RPMI8226 (cell line): ENCODE measurements at regions not wholly inside any gene's neighbourhood (a gene's known extent, or its start where the extent isn't known, plus 50 kb on each side); places are given as distances from the start of the nearest gene placed in this dataset.

Source experiments
- DNase-seq: peaks from one replicate; pipeline ENCODE4 v3.0.0-alpha.2; 2015

GRCh38 chr9:10674586-10674985, 61.8 kb upstream of the PTPRD start:
- no peak for DNase-seq

DNA sequence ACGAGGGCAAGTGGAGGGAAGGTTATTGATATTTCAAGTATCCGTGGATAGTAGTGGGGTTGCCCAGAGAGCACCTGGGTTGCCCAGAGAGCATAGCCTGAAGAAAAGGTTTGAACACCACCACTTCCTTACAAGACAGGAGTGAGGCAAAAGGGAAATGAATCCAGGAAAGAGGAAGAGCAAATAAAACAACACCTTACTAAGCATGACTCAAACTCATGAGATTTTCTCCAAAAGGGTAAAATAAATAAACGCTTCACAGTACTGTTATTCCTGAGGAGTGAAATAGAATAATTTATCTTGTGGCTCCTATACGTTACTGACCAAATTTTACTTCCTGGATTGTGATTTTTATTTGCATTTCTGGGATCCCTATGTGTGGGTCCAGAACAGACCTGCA, 65.2 kb upstream of the PTPRD start:
- DNase-seq = no peak

DNA sequence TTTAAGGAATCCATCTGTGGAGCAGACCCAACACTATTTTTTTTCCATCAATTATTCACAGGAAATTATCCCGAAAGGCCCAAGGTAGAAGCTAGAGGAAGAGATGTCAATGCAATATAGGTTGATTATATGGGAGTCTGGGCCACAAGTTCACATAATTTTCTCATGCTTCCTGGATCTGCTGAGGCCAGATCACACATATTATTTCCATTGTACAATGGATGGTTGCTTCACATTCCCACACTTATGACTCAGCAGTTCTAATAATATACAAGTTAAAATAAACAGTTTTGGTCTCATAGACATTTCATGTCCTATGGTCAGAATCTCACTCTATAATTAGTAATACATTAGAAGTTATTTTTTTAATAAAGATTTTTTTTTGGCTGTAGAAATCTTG, 66.0 kb upstream of the PTPRD start:
- DNase-seq = no peak

- DNase-seq = no peak
These were observed 74.1 kb upstream of the PTPRD start for GRCh38 chr9:10686943-10687342.

DNA sequence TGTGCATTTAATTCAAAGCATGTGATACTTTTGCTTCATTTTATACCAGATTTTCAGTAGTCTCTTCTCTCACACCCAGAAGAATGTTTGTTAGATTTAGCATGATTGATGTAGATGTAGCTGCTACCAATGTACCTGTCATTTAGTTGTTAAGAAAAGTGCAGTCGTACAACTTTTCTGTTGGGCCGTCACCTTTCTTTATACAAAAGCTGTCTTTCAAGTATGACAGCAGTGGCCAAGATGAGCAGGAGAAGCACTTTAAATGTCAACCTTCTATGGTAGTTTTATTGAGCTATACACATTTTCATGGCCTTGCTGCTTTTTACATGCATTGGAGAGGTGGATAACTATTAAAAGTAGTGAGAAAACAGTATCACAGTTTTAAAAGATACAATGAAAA, 77.7 kb upstream of the PTPRD start:
- DNase-seq = no peak

DNA sequence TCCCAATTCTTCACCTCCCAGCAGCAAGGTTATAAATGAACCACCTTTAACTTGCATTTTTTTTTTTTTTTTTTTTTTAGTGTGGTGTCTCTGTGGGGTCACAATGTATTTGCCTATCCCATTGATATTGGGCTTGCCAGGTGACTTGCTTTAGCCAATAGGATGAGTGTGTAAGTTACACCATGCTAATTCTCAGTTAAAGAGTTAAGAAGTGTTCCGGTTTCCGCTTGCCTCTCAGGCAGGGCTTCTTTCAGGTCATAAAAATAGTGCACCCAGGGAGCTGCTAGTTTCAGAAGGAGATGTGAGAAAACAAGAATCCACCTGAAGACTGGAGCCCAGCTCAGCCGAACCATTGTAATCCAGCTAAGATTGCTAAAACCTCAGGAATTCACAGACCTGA, 84.2 kb upstream of the PTPRD start:
- DNase-seq = no peak

GRCh38 chr9:10700291-10700690, 87.5 kb upstream of the PTPRD start:
- DNase-seq = no peak

- DNase-seq = no peak
These were observed 88.1 kb upstream of the PTPRD start for GRCh38 chr9:10700915-10701314.

- DNase-seq = no peak
These were observed 89.1 kb upstream of the PTPRD start for GRCh38 chr9:10701906-10702305.

DNA sequence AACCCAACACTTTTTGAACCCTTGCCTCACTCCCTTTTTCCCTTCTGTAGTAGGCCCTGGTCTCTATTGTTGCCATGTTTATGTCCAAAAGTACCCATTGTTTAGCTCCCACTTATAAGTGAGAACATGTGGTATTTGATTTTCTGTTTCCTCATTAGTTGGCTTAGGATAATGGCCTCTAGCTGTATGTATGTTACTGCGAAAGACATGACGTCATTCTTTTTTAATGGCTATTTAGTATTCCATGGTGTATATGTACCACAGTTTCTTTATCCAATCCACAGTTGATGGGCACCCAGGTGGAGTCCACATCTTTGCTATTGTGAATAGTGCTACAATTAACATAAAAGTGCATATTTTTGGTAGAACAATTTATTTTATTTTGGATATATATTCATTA, 90.3 kb upstream of the PTPRD start:
- DNase-seq = no peak

- DNase-seq = no peak
These were observed 91.9 kb upstream of the PTPRD start for GRCh38 chr9:10704720-10705119.

DNA sequence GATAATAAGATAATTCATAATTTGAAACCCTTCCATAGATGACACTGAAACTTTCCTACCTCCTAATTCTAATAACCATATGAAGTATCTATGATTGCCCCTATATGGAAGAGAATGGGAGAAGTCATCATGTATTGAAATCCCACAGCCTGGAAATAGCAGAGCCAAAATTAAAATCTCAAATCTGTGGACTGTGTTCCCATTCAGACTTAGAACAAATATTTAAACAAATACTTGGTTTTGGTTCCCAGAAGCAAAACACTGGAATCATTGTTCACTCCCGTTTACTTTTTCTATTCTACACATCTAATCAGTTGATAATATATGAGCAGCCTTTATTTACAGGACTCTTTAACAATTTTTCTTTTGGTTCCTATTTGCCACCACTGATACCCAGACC, 92.6 kb upstream of the PTPRD start:
- no peak for DNase-seq

DNA sequence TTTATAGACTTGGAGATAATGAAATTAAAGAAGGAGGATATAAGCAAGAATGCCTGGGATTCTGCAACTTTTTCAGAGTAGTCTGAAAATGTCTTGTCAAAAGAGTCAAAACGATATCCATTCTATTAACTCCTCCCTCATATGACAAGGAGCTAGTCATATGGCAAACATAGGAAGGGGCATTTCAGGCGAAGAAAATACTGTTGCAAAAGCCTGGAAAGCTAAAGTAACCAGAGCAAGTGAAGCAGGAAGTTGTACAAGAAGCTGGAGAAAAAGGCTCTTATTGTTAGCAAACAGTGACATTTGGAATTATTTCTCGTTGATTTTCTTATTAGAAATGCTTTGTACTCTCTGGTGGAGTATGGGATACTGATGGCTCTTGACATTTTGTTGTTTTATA, 94.0 kb upstream of the PTPRD start:
- no peak for DNase-seq

DNA sequence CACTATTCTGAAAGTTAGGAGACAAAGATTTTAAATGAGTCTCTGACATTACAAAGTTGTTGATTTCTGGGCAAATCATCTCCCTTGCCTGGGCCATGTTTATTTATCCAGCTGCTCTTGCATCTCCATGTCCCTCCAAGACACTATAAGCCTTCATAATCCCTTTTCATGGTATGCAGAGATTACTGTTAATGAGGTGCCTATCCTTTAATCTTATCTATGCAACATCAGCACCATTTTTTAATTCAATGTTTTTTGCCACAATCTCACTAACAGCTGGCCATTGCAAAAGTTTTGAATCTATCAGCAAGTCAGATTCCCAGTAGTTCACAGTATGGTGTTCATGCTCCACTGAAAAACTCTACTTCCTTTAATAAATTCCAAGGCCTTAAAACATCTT, 108.5 kb upstream of the PTPRD start:
- no peak for DNase-seq

GRCh38 chr9:10729213-10729612, 116.4 kb upstream of the PTPRD start:
- DNase-seq = no peak

- no peak for DNase-seq
These were observed 131.9 kb upstream of the PTPRD start for GRCh38 chr9:10744669-10745068.

GRCh38 chr9:10753474-10753873, 140.7 kb upstream of the PTPRD start:
- DNase-seq = no peak

GRCh38 chr9:10764481-10764880, 151.7 kb upstream of the PTPRD start:
- DNase-seq = no peak

DNA sequence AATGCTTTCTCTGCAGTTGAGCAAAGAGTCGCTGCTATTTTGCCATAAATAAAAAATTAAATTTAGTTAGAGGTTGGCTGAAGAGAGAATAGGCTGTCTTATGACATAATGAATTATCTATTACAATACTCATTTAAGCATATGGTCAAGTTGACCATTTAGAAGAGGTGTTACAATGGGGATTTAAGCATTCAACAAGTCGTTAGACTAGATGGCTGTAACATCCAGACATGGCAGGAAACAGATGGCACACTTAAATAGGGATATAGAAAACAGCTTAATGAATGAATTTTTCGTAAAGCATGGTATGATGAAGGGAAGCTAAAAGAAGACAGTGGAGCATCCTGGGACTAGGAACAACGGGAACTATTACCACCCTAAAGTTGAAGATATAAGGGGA, 160.3 kb upstream of the PTPRD start:
- DNase-seq = no peak

GRCh38 chr9:10774051-10774450, 161.2 kb upstream of the PTPRD start:
- DNase-seq = no peak

DNA sequence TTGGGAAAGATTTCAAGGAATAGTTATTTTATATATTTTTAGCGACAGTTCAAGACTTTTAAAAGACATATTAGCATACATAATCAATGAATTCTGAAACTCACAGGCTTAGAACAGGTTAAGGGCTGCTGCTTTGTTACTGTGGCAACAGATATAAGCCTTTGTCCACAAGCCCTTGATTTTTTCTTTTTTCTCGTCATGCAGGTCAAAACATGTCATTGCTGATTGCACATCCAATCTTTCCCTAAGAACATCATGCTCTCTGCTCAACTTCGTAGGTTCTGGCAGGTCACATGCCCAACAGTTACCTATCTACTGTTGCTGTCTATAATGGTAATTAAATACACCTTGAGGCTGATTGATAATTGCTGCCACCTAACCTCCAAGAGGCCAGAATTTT, 172.5 kb upstream of the PTPRD start:
- DNase-seq = no peak

GRCh38 chr9:10793306-10793705, 180.5 kb upstream of the PTPRD start:
- DNase-seq = no peak

- no peak for DNase-seq
These were observed 191.7 kb upstream of the PTPRD start for GRCh38 chr9:10804486-10804885.

- no peak for DNase-seq
These were observed 194.1 kb upstream of the PTPRD start for GRCh38 chr9:10806868-10807267.

DNA sequence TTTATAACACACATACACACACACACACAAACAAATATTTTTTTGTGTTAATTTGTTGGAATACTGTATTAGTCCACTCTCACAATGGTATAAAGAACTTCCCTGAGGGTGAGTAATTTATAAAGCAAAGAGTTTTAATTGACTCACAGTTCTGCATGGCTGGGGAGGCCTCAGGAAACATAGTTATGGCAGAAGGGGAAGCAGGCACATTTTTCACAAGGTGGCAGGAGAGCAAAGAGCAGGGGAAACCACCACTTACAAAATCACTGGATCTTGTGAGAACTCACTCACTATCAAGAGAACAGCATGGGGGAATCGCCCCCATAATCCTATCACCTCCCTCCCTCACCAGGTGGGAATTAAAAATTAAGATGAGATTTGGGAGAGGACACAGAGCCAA, 205.4 kb upstream of the PTPRD start:
- no peak for DNase-seq

- DNase-seq = no peak
These were observed 223.1 kb upstream of the PTPRD start for GRCh38 chr9:10835791-10836463.
